ENCODE measurements at regions not wholly inside any gene's neighbourhood (a gene's known extent, or its start where the extent isn't known, plus 50 kb on each side); places are given as distances from the start of the nearest gene placed in this dataset.

GRCh38 chr4:189022440-189023035 is 883.3 kb downstream of the TRIML1 start:
- TF ChIP-seq POLR2AphosphoS5 (IDR thresholded peaks at IDR 0.05; ENCODE audit: insufficient read depth in 1 of 2, low read depth in 1 of 2) (no peak), POLR2A (IDR thresholded peaks at IDR 0.05) (no peak), CTCF (IDR thresholded peaks at IDR 0.05) (no peak)
- Histone ChIP-seq H3K4me3 (no peak overlapping the region), H3K36me3 (no peaks in the 10 kb centered on the region), H3K27me3 (no peaks in the 10 kb centered on the region), H3K27ac (no peak overlapping the region), H3K4me1 (peaks cover 4% of the 10 kb centered on the region), H3K9me3 (no peaks in the 10 kb centered on the region)
- intact Hi-C loops (cut with DNase I) = no loop called here
- no peak for DNase-seq (ENCODE audit: extremely low spot score in 2 of 2)

DNA sequence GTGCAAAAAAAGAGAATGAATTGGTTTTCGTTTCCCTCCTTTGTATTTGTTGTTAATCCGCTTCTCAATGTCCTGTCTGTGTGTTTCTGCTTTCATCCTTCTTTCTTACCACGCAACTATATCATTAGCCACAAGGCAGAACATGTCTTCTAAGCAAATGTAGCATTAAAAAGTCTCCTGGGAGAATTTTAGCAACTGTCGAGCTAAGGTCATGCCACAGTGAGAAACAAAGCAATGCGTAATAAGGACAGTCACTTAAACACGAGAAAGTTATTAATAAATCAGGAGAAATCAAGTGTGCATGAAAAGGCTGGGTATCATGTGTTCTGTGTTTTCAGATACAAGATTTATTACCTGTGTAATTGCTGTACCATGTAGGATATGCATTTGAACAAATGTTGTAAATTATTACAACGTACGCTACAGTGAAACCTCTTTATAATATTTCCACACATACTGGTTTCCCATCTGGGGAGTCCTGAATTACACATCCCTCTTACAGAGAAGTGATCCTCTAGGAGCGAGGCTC is 890.8 kb downstream of the TRIML1 start:
- no peak for TF ChIP-seq POLR2AphosphoS5 (IDR thresholded peaks at IDR 0.05; ENCODE audit: insufficient read depth in 1 of 2, low read depth in 1 of 2)
- TF ChIP-seq CTCF (IDR thresholded peaks at IDR 0.05) = no peak
- TF ChIP-seq POLR2A (IDR thresholded peaks at IDR 0.05) = no peak
- Histone ChIP-seq H3K27ac (no peak overlapping the region), H3K36me3 (no peaks in the 10 kb centered on the region), H3K9me3 (no peaks in the 10 kb centered on the region), H3K4me1 (no peaks in the 10 kb centered on the region), H3K4me3 (no peak overlapping the region), H3K27me3 (no peaks in the 10 kb centered on the region)
- DNase-seq (ENCODE audit: extremely low spot score in 2 of 2) = no peak
- intact Hi-C loops (cut with DNase I) = no loop called here

DNA sequence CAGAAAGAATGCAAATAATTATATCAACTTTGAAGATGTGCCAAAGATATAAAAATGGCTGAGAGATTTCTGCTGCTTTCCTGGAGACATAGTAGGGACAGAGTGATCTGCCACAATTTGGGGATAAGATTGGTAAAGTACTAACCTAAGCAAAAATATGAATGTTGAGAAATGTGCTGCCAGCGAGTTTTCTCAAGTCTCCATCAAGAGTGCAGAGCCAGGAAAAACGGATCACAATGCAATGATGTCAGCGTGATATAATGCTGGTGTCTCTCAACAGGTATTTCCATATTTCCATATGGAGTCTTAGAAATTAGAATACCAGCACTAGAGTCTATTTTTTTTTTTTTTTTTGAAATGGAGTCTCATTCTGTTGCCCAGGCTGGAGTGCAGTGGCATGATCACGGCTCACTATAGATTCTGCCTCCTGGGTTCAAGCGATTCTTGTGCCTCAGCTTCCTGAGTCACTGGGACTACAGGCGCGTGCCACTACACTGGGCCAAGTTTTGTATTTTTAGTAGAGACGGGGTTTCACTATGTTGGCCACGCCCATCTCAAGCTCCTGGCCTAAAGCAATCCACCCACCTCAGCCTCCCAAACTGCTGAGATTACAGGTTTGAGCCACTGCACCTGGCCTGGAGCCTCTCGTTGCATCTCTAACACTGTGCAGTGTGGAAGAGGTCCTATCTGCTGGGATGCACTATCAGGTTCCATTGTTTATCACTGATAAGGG is 893.5 kb downstream of the TRIML1 start:
- no peak overlapping the region for H3K4me3 ChIP-seq
- H3K27ac ChIP-seq = no peak overlapping the region

GRCh38 chr4:189033801-189034347 is 894.6 kb downstream of the TRIML1 start:
- Histone ChIP-seq H3K27me3 (no peaks in the 10 kb centered on the region), H3K9me3 (no peaks in the 10 kb centered on the region), H3K27ac (no peak overlapping the region), H3K4me1 (no peaks in the 10 kb centered on the region), H3K36me3 (no peaks in the 10 kb centered on the region), H3K4me3 (no peak overlapping the region)
- peak in 1 of 2 donors; percentile 64 for DNase-seq (ENCODE audit: extremely low spot score in 2 of 2)
- intact Hi-C loops (cut with DNase I) = no loop called here
- TF ChIP-seq POLR2AphosphoS5 (IDR thresholded peaks at IDR 0.05; ENCODE audit: insufficient read depth in 1 of 2, low read depth in 1 of 2) (no peak), POLR2A (IDR thresholded peaks at IDR 0.05) (no peak), CTCF (IDR thresholded peaks at IDR 0.05) (no peak)

More for the DNA sequence above, 893.5 kb downstream of the TRIML1 start:
- Histone ChIP-seq H3K9me3 (no peaks in the 10 kb centered on the region), H3K27me3 (no peaks in the 10 kb centered on the region), H3K36me3 (no peaks in the 10 kb centered on the region), H3K4me1 (no peaks in the 10 kb centered on the region)
- TF ChIP-seq POLR2A (IDR thresholded peaks at IDR 0.05) (no peak), CTCF (IDR thresholded peaks at IDR 0.05) (no peak), POLR2AphosphoS5 (IDR thresholded peaks at IDR 0.05; ENCODE audit: insufficient read depth in 1 of 2, low read depth in 1 of 2) (no peak)
- DNase-seq (ENCODE audit: extremely low spot score in 2 of 2) = peak in 1 of 2 donors; percentile 56
- intact Hi-C loops (cut with DNase I) = no loop called here
